HG02610 (cell line): ENCODE measurements at regions not wholly inside any gene's neighbourhood (a gene's known extent, or its start where the extent isn't known, plus 50 kb on each side); places are given as distances from the start of the nearest gene placed in this dataset.
A peak's percentile ranks its signal among the peaks of the same experiment; 100 is the strongest.

Experiments
- ATAC-seq: cut with Tn5 transposase; IDR thresholded peaks from one replicate; pipeline ENCODE4 v1.9.1; 2021; ENCODE audit warnings: mild to moderate bottlenecking, moderate library complexity; ENCODE audit not compliant: unreplicated experiment

DNA sequence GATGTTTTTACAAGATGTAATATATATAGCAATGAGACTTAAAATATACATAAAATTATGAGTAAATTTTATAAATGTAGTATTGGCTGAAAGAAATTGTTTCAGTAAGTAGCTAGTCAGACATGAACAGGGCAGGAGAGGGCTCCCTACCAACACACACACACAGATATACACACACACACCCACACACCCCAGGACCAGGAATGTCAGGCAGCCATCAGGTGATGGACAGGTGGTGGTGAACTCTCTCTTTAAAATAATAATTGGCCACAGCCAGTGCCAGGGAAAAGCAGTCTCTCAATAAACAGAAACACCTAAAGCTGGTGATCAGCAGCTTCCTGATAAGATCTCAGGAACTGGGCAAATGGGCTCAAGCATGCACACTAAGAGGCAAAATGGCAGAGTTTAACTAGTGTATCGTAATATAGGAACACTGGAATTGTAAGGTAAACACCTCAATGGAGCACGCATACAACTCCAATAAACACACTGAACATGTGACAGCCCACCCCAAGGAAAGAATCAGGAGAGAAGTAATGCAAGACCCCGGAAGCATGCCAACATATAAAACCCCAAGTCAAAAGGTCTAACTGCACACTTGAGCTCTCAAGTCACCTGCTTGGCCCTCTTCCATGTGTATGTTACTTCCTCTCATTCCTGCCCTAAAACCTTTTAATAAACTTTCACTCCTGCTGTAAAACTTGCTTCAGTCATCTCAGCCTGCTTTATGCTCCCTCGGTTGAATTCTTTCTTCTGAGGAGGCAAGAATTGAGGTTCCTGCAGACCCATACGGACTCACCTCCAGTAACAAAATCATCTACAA is 1034.1 kb upstream of the SEMA6D start:
- ATAC-seq = no peak

DNA sequence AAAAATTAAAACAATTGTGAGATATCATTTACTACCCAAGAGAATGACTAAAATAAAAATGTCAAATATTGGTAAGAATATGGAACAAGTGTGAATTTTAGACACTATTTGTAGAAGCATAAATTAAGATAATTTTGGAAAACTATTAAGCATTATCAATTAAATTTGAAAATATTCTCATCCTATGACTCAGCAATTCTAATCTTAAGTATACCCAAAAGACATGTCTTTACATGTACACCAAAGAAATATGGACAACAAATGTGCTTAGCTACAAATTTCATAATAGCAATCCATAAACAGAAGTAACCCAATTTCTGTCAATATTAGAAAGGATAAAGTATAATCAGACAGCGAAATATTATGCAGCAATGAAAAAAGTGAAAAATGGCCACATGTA is 1032.2 kb upstream of the SEMA6D start:
- ATAC-seq = no peak

DNA sequence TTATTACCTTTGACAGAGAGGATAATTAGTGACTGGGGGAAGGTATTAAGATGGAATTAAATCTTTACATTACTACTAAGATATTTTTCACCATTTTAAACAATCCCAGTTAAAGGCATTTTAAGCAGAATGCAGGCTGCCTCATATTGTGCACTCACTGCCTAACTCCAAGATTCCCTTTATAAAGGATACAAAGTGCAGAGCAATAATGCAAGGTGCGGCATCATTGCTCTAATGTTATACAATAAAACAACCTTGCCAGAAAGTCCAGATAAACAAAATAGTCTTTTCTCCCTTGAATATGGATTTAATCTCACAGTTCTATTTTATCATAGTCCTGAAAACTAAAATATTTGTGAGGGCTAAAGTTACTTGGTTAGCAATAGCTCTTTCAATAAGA is 1031.6 kb upstream of the SEMA6D start:
- ATAC-seq = no peak

DNA sequence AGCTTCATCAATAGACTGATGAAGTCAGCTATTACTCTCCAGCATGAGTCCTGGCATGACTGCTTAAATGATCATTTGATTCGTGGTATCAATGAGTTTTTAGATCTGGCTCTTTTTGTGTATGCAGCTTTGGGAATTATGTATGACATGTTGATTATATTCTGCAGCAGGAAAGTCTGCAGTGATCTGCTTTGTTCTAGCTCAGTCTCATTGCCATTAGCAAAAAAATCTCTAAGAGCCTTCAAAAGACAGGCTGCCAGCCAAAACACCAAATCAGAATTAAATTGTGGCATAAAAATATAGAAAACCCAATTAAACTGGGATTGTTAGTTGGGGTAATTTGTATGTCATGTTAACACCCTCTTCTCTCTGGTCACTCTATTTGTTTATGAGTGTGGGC is 1021.0 kb upstream of the SEMA6D start:
- no peak for ATAC-seq

DNA sequence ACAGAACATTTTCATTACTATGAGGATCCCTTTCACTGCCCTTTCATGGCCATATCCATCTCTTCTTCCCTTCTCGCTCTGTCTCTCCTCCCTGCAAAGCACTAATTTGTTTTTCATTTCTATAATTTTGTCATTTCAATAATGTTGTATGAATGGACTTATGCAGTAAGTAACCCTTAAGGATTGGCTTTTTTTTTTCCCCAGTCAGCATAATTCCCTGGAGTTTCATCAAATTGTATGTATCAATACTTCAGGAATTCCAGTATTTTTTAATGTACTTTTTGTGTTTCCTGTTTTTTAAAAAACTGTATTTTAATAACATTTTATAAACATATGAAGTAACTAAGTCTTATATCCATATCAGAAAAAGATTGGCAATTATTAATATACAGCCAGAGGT is 1016.0 kb upstream of the SEMA6D start:
- ATAC-seq = no peak

DNA sequence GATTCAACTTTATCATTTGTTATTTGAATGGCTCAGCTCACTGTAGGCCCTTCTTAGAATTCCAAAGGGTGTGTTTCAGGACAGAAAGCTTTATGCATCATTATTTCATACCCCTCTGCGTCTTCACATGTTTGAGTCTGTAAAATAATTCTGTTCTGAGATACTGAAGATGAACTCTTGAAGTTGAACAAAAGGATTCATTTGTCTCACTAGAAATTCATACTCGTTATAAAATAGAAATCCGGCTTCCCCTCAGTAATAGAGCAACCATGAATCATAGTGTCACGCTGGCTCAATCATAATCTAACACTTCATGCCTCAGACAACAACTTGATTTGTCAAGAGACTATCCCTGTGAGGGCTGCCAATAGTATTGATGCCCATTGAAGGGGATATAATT is 1015.4 kb upstream of the SEMA6D start:
- ATAC-seq = no peak

DNA sequence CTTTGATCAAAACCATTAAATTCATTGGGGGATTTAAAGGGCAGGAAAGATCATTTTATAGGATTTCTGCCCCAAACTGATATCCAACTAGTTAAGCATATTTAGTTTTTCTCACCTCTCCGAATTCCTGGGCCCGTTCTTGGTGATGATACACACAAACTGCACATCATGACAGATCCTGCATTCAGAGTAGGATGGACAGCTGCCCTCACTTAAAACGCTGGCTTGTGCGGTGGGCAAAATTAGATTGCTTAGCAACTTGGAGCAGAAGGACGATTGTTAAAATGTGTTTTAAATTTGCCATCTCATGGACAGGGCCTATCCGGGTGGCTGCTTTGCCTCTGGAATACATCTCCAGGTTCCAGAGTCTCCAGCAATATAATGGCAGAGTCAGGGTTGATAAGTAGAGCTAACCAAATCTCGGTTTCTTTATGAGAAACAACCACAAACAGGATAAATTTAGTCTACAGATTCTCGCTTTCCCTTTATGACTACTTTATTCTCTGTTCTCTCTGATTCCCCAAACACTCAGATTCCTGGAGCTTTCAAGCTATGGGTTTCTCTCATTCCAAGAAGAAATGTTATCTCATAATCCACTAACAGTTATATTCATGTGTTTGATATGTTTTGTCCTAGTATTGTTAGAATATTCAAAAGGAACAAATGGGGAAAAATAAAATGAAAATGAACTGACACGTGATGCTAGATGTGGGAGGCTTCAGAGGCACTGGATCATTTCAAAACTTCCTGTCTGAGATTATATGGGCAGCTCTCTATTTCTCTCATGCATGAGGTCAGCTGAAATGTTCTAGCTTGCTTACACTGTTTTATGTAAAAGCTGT is 1014.1 kb upstream of the SEMA6D start:
- ATAC-seq = peak; percentile 73

DNA sequence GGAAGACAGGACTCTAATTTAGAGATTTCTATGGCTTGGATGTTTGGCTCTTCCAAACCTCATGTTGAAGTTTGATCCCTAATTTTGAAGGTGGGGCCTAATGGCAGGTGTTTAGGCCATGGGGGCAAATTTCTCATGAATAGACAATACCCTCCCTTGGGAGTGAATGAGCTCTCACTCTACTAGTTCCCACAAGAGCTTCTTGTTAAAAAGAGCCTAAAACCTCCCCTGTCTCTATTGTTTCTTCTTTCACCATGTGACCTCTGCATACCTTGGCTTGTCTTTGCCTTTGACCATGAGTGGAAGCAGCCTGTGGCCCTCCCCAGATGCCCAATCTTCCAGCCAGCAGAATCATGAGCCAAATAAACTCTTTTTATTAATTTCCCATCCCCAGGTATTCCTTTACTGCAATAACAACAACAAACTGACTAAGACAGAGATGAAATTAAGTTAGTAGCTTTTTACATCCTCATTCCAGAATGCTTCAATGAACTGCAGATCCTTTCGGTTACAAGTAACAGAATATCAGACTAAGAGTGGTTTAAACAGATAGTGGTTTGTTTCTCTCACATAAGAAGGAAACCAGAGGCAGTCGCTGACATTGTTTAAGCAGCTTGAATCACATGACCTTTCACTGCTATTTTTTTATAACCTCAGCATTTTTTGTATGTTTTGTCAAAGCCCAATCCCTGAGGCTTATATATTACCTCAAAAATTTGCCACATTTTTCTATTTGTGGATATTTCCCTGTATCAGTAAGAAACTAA is 1013.3 kb upstream of the SEMA6D start:
- ATAC-seq = peak; percentile 47

DNA sequence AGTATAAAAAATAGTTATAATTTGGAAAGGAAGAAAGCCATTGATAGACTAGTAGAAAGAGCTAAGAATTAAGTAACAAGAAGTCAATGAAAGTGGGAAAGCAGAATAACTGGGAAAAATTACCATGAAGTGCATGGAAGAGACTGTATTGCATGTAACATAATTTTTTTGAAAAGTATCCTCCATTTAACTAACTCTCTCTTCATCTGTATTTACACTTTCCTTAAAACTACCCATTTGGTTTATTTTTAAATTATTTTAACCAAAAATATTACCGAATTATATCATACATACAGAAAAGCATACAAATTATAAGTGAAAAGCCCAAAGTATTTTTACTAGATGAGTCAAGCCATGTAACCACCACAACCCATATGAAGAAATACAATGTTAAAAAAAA is 1009.9 kb upstream of the SEMA6D start:
- ATAC-seq = no peak

DNA sequence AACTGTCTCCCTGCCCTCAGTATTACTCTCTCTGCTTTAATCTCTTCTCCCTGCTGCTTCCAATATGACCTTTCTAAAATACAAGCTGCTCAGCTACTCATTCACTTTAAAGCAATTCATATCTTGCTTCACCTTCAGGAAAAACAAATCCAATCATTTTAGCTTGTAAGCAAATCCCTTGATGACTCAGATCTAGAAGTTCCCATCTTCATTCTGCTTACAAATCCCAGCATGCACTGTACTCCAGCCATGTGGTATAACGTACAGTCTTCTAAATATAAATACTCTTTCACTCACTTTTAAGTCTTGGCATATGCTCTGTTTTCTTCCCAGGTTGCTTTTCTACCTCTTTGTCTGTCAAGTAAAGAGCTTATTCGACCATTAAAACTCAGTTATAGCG is 1009.1 kb upstream of the SEMA6D start:
- no peak for ATAC-seq

DNA sequence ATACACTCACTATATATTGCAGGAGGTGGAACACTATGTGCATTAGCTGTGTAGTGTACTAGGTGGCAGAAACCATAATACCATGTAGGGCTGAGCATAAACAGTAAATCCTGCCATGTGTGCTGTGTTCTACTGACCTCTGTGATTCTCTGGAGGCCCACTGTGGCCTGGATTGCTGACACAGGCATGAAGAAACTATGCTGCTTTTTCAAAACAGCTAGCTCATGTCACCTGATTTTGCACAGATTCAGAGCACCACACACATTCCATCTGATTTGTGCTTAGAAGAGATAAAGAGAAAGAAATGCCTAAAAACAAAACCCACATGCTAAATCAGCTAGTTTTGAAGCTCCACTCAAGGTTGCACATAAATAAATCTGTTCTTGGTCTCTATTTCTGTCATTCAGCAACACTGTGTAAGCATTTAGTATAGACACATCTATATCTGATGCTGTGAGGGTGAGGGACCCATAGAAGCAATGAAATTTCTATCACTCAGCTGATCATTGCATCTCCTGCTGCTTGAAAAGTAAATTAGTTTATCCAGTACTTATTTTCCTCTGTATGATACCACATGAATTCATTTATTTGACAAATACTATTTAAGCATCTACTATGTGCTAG is 1007.7 kb upstream of the SEMA6D start:
- ATAC-seq = no peak

DNA sequence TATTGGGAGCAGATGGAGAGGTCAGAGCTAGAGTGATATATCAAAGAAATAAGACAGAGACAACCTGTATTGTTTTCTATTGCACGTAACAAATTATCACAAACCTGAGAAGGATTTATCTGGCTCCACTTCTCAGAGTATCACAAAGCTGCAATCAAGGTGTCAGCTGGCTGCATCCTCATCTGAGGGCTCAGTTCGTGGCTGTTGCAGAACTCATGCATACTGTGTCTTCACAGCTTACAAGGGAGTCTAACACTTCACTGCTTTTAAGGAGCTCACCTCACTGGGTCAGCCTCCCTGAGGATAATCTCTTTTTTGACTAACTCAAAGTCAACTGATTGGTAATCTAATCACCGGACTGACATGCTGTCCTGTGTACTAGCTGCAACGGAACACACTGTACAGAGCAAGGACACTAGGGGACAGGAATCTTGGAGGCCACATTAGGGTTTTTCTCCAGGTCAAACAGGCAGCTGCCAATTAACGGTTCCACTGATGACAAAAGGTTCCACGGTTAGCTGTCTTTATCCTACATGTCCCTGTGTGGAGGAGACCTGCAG is 1006.8 kb upstream of the SEMA6D start:
- ATAC-seq = no peak

DNA sequence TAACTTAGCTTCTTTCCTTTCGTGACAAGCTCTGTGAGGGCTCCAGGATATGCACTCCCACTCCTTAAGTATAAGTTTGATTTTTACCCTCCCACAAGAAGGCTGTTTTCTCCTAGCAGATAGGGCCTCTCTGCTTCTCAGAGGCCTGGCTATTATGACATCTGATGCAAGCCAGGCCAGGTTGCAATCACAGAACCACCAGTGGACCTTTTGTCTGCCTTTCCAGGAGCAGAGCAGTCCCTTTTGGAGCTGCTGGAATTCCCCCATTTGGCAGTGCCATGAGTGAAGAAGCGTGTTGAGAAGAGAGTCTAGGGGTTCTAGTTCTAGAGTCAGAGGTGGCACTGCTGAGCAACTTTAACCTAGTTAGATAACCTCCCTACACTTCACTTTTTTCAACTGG is 1004.3 kb upstream of the SEMA6D start:
- no peak for ATAC-seq

DNA sequence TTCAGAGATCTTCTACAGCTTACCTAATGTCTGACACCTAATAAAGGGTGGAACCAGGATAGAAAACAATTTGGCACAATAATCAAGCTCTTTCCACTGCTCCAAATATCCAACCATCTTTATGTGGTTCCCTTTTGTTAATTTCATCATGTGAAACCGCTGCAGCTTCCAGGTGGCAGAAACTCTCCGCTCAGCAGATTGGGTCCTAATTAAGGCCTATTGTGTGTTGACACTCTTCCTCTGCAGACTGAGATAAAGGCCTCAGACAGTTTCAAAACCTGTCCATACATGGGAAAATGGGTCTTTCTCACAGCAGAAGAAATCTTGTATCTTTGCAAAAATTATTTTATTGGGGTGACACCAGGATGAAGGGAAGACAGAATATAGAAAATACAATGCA is 1002.4 kb upstream of the SEMA6D start:
- ATAC-seq = no peak

DNA sequence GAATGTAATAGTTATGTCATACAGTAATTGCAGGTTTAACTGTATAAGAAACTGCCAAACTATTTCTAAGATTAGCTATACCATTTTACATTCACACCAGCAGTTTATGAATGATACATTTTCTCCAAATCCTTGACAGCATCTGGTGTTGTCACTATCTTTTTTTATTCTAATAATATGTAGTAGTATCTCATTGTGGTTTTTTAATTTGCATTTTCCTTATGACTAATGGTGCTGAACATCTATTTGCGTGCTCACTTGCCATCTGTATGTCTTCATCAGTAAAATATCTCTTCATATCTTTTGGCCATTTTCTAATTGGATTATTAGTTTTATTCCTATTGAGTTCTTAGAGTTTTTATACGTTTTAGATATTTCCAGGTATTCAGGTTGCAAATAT is 994.0 kb upstream of the SEMA6D start:
- no peak for ATAC-seq

DNA sequence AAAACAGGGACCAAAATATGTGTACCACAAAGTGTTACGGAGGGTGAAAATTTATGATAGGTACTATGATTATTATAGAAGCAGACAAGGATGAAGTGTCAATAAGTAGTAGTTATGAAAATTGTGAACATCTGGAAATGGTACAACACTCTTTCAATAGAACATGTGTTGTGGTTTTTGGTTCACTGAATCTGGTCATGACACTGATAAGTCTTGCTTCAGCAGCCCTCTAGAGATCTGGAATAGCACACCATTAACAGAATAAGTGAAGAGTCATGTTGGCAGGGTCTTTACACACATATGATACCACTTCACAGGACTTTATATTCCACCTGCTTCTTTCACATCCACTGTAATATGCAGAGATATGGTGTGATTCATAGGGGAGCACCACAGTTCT is 985.2 kb upstream of the SEMA6D start:
- ATAC-seq = no peak

DNA sequence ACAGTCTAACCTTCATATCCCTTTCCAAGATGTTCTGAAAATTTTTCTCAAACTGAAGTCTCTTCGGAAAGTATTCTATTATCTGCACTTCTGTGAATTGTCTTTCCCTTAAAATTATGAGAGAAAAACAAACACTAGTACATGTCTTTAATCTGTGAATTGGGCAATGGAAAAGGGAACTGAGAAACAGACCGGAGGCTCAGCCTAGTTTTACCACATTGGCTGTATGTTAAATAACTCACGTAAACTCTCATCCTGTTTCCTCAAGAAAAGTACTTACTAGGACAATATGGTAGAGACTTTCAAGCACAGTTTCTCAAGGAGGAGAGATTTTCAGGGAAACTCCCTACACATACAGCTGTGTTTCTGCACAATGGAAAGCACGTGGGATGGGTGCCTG is 982.2 kb upstream of the SEMA6D start:
- ATAC-seq = no peak

DNA sequence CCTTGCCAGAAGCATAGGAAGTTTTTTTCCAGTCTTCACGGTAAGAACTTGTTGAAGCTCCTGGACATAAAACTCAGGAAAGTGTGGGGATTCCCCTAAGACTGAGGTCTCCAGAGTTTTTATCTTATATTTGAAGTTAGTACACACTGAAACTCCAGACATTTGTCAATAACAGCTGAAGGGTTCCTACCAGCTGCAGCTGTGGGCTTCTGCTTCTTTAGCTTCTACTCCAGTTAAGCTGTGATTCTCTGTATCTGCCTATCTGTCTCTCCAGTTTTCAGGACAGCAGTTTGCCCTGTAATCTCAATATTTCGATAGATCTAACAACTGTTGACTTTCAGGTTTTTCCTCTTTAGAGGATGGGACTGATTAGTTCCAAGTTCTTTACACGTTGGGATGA is 966.0 kb upstream of the SEMA6D start:
- no peak for ATAC-seq

DNA sequence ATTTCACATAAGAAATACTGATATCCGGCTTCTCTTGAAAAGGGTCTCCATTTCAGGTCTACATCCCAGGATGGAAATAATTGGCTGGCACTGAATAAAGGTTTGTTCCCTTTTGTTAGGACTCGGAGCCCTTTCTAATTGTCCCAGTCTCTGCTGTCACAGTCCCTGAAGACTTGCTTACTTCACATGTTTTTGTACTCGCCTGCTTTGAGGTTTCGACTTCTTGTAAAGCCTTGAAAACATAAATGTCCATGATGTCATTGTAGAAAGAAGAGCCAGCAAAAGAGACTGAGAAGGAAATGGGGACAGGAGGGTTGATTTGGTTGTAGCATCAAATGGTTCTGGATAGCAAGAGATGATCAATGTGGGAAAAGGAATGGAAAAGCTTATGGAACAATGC is 963.4 kb upstream of the SEMA6D start:
- ATAC-seq = no peak

DNA sequence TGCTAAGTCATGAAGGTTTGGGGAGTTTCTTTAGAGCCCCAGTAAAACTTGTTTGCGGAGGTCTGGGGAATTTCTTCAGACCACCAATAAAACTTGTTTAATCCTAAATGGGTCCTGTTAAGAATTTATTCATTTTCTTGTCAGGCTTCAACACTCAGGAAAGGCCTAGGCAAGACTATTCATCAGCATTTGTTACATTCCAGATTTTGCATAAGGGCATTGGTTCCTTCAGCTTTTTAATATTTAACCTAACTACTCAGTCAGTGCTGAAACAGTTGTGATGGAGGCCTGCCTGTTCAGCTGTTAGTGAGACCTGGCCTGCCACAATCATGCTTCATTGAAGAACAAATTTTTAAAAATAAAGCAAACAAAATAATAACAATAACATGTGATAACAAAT is 954.2 kb upstream of the SEMA6D start:
- no peak for ATAC-seq

DNA sequence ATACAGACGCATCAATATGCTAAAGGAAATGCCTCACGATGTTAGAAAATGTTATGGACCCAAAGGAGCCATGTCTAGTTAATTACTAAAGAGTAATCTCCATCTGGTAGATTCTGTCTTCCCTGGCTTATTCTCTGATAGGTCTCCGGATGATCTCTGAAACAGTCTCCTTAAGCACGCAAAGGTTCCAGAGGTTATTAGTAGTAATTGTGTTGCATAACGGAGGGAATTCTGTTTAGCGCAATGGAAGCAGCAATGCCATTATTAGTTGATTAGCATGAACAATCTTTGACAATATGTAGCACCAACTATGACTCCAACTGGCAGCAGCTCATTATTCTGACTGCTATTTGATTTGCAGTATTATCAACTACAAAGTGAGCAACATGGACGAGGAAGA is 952.5 kb upstream of the SEMA6D start:
- no peak for ATAC-seq
